ENCODE measurements at regions not wholly inside any gene's neighbourhood (a gene's known extent, or its start where the extent isn't known, plus 50 kb on each side); places are given as distances from the start of the nearest gene placed in this dataset.

GRCh38 chr12:84740602-84741001, 172.0 kb downstream of the SLC6A15 start:
- DNase-seq = no peak

DNA sequence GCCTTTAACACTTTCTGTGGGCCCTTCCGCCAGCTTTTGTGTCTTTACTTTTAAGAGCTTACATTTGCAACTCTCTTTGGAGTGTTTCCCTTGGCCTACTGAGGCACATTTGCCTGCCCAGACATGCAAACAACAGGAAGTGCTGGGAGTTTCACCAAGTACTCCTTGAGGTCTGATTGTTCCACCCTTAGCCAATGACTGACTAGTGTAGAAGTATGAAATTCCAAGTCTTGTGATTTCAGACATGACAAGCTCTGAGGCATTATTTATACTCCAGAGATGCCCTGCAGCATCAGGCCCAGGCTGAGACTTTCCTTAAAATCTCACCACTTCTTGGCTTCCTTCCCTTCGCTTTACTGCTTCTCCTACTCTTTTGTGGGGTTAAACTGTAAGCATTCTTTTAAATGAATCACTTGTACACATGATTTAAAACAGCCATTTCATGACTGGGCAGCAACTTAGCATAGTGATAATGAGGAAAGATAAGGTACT, 174.1 kb downstream of the SLC6A15 start:
- no peak for DNase-seq

- DNase-seq = no peak
Measured at GRCh38 chr12:84732828-84733340, 179.7 kb downstream of the SLC6A15 start.

GRCh38 chr12:84730561-84731162, 181.9 kb downstream of the SLC6A15 start:
- no peak for DNase-seq

GRCh38 chr12:84727961-84728360, 184.6 kb downstream of the SLC6A15 start:
- no peak for DNase-seq

DNA sequence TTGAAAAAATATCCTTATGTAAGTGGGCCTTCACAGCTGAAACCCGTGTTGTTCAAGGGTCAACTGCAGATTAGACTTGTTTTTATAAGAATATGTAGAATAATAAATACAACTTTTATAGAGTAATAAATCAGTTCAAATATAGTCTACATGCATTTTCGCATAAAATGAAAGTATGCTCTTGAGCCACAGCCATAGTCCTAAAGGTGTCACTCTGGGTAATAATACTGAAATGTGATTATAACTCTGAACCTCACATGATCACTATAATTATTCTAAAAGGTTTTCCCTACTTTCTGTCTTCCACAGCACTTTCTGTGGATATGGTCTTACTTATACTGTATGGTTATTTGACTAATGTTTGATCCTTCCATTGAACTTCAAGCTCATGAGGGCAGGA, 185.8 kb downstream of the SLC6A15 start:
- DNase-seq = no peak

DNA sequence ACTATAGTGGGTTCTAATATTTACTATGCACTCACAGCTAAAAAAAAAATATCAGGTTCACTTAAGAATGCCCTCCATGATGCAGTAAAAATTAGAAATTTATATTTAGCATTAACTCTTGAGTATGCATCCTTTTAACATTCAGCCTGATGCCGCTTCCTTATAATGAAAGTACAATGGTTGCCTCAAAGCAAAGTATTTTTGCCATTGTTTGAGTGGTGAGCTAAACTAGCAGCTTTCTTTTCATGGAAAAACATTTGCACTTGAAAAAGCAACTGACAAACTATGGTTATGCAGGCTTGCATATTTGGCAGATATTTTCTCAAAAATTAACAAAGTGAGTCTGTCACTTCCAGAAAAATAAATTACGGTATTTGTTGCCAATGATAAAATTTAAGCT, 188.6 kb downstream of the SLC6A15 start:
- DNase-seq = no peak

DNA sequence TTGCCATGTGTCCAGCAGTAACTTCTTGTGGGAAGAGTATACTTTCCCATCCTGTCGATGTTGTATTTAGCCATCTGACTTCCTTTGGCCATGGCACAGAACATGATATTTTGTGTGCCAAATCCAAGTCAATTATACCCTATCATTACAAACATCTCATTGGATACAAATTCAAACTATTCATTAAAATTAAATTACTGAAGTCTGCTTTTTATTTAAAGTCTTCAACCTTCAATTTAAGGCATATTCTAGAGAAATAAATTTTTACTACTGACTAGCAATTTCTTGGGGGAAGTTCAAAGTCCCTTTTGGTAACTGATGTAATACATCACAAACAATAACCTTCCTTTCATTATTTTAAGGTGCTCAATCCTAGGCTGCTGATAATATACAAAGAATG, 192.6 kb downstream of the SLC6A15 start:
- no peak for DNase-seq

- DNase-seq = no peak
Measured at GRCh38 chr12:84718906-84719305, 193.7 kb downstream of the SLC6A15 start.

DNA sequence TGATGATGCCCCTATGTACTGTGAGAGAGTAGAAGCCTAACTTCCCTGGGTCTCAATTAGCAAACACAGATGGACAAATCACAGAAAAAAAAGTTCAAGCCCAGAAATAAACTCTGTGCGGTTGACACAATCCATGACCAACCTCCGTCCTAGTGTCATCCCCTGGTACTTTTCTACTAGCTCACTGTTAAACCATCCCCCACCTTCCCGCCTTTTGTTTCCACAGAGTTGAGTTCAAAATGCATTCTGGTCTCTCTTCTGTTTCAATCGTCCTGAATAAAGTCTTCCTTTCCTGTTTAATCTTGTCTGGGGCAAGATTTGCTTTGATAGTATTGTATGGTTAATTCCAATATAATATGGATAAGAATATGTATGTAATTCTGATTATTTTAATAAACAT, 199.9 kb downstream of the SLC6A15 start:
- DNase-seq = no peak

DNA sequence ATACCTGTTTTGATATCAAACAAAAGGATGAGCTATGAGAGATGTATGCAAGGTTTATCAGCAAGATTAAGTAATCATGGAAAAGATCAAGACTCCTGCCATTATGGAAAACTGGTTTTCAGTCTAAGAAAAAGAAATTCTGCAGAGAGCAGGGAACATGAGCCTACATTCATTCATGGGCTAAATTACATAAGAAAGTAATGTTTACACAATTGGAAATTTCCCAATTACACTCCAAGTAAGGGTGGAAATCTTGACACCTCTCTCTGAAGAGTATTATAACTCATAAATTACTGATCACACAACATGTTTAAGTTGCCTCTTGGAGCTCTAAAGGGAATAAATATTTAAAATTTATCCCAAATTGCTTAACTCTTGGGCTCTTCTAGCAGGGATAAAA, 206.2 kb downstream of the SLC6A15 start:
- DNase-seq = no peak

DNA sequence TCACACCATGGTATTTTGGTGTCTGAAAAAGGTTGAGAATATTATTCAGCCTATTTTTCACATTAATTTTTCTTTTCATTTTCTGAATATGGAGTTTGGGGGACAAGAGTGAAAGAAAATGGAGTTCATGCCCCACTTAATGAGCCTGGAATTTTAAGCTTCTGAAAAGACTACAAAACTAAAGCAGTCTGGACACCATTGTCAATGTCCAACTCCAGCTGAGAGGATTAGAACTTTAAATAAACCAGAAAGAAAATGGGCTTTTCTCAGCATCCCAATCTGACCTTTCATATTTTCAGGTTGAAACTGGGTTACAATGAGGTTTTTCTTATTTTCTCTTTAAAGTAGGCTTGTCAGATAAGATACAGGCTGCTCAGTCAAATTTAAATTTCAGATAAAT, 207.7 kb downstream of the SLC6A15 start:
- no peak for DNase-seq

- no peak for DNase-seq
Measured at GRCh38 chr12:84702001-84702400, 210.6 kb downstream of the SLC6A15 start.

- no peak for DNase-seq
Measured at GRCh38 chr12:84701041-84701440, 211.6 kb downstream of the SLC6A15 start.

GRCh38 chr12:84698576-84699333, 213.8 kb downstream of the SLC6A15 start:
- DNase-seq = no peak

DNA sequence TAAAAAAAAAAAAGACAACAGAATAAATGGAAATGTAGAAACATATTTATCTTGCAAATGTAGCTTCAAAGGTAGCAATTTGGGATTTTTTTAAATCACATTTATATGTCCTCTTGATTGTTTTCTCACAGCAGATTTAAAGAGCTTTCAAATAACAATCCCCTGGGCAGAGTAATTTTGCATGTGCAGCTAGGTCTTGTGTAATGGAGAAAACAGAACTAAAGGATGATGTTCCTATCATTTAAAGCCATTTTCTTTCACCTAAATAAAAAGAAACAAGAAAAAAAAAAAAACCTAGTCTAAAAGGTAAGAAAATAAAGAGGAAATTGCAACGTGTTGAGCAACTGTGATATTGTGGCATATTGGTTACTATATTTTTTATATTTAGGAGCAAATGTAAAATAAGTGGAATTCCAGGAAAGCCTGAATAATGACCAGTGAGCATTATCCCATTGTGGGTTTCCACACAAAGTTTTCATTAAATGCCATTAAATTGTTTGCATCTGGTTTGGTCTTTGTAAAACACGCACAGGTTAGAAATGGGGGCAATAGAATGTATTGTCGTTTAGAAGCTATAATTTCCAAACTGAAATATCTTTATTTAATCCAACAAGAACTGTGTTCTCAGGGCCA, 215.6 kb downstream of the SLC6A15 start:
- no peak for DNase-seq

- DNase-seq = no peak
Measured at GRCh38 chr12:84696281-84696680, 216.3 kb downstream of the SLC6A15 start.

DNA sequence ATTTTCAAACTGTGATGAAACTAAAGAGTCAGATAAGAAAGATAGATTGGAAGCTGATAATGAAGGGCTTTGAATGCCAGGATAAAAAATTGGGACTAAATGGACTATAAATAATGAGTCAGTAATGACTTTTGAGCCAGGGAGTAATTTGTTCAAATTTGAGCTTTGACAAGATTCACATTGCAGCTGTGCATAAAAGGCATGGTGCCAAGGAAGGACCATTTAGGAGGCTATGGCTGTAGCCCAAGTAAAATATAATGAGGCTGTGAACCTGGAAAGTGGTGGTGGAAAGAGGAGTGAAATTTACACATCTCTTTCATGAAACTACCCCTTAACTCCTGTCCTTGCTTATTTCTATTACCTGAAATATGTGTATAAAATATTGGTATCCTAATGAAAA, 218.5 kb downstream of the SLC6A15 start:
- DNase-seq = no peak

GRCh38 chr12:84692071-84692470, 220.5 kb downstream of the SLC6A15 start:
- no peak for DNase-seq

- no peak for DNase-seq
Measured at GRCh38 chr12:84691266-84691665, 221.3 kb downstream of the SLC6A15 start.

GRCh38 chr12:84689638-84690037, 223.0 kb downstream of the SLC6A15 start:
- no peak for DNase-seq

DNA sequence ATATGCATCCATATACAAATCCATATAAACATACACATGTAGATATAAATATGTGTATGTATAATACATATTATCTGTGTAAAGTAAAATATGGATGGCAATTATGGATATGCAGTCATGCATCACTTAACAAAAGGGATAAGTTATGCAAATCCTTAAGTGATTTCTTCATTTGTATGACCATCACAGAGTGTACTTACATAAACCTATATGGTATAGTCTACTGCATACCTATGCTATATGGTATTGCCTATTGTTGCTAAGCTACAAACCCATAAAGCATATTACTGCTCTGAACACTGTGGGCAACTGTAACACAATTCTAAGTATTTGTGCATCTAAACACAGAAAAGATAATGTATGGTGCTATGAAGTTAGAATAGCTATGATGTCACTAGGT, 227.2 kb downstream of the SLC6A15 start:
- no peak for DNase-seq

DNA sequence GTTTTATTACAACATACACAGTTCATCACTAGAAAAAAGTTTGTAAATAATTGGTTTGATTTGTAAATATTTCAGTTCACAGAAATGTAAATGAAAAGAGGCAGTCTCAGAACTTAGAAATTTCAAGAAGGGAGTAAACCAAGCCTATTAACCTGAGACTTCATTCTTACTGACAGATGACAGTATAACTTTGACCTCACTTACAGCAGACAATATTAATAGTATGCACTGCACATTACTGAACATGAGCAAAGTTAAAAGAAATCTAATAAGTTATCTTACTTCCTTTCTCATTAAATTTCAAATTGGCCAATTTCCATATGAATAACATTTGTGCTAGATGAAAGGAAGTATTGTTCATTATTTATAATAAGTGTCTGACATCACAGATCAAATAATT, 235.8 kb downstream of the SLC6A15 start:
- no peak for DNase-seq

DNA sequence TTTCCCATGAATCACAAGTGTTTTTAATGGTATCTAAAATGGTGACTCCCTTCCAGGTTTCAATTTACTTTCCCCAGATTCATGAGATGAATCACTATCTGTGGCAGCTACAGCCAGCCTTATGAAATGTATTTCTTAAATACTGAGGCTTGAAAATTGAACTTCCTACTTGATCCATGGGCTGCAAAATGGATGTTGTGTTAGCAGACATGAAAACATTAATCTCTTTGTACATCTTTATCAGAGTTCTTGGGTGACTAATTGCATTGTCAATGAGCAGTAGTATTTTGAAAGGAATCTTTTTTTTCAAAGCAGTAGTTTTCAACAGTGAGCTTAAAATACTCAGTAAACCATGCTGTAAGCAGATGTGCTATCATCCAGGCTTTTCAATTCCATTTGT, 250.8 kb downstream of the SLC6A15 start:
- DNase-seq = no peak
